CD4-positive, alpha-beta T cell treated with Interferon gamma for 1 hour (primary cell): ENCODE measurements at regions not wholly inside any gene's neighbourhood (a gene's known extent, or its start where the extent isn't known, plus 50 kb on each side); places are given as distances from the start of the nearest gene placed in this dataset.
"Not testable (repeated sequence)": the region's sequence is repeated elsewhere in the genome, so short reads cannot be mapped to it uniquely, and the experiment has no call there.

Source experiments
- DNase-seq: peaks from one replicate; pipeline ENCODE4 v3.0.0-alpha.2; 2020

- DNase-seq: not testable (repeated sequence)
Observed at GRCh38 chr3:104445252-104445919, 921.3 kb upstream of the ALCAM start.

- DNase-seq: no peak
Observed at GRCh38 chr3:104447681-104448080, 919.0 kb upstream of the ALCAM start.

- DNase-seq: no peak
Observed at GRCh38 chr3:104452697-104453096, 914.0 kb upstream of the ALCAM start.

- no peak for DNase-seq
Observed at GRCh38 chr3:104458657-104459056, 908.1 kb upstream of the ALCAM start.

GRCh38 chr3:104460477-104461406 lies 906.0 kb upstream of the ALCAM start:
- no peak for DNase-seq

GRCh38 chr3:104461431-104461830 lies 905.3 kb upstream of the ALCAM start:
- no peak for DNase-seq

- no peak for DNase-seq
Observed at GRCh38 chr3:104472221-104472620, 894.5 kb upstream of the ALCAM start.

GRCh38 chr3:104474011-104474410 lies 892.7 kb upstream of the ALCAM start:
- no peak for DNase-seq

- DNase-seq: no peak
Observed at GRCh38 chr3:104503022-104503421, 863.7 kb upstream of the ALCAM start.

- no peak for DNase-seq
Observed at GRCh38 chr3:104510131-104510849, 856.4 kb upstream of the ALCAM start.

- no peak for DNase-seq
Observed at GRCh38 chr3:104514371-104514770, 852.3 kb upstream of the ALCAM start.

- DNase-seq: no peak
Observed at GRCh38 chr3:104514776-104515175, 851.9 kb upstream of the ALCAM start.

GRCh38 chr3:104519068-104519467 lies 847.6 kb upstream of the ALCAM start:
- no peak for DNase-seq

GRCh38 chr3:104519468-104520227 lies 847.1 kb upstream of the ALCAM start:
- no peak for DNase-seq

- DNase-seq: no peak
Observed at GRCh38 chr3:104520228-104520655, 846.5 kb upstream of the ALCAM start.

GRCh38 chr3:104521606-104522336 lies 844.9 kb upstream of the ALCAM start:
- peak; percentile 71 for DNase-seq

- no peak for DNase-seq
Observed at GRCh38 chr3:104523136-104523535, 843.6 kb upstream of the ALCAM start.

- DNase-seq: no peak
Observed at GRCh38 chr3:104526901-104527401, 839.8 kb upstream of the ALCAM start.

GRCh38 chr3:104530934-104531333 lies 835.8 kb upstream of the ALCAM start:
- no peak for DNase-seq

- no peak for DNase-seq
Observed at GRCh38 chr3:104536715-104537114, 830.0 kb upstream of the ALCAM start.

- no peak for DNase-seq
Observed at GRCh38 chr3:104537323-104537722, 829.4 kb upstream of the ALCAM start.

- DNase-seq: no peak
Observed at GRCh38 chr3:104546301-104546700, 820.4 kb upstream of the ALCAM start.
